ENCODE measurements at regions not wholly inside any gene's neighbourhood (a gene's known extent, or its start where the extent isn't known, plus 50 kb on each side); places are given as distances from the start of the nearest gene placed in this dataset.

DNA sequence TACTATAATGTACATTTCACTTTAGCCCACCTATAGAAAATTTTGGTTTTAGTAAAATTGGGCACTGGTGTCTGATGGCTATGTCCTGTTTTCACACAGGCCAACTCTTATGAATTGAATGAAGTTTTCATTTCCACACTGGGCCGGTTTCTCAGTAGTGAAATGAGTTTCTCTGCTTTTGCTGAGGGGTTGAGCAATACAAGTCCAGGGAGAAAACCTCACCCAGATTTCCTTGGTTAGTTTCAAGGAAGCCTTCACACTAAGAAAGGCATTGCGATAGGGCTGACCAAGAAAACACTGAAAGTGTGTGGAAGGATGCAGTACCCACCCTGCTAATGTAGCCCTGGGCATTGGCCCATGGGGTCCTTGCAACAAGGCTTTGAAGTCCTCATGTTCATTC, 331.5 kb upstream of the CFAP20DC start:
- DNase-seq (ENCODE audit: low read depth in 1 of 2, low spot score in 1 of 2): no peak
- Histone ChIP-seq H3K4me3 (replicated peaks; ENCODE audit: insufficient read depth, low read length) (no peak overlapping the region), H3K27ac (replicated peaks) (no peak overlapping the region), H3K27me3 (ENCODE audit: insufficient read depth, poor library complexity, severe bottlenecking) (no peaks in the 10 kb centered on the region)
- TF ChIP-seq GABPA (IDR thresholded peaks at IDR 0.05; ENCODE audit: low read depth) (no peak), POLR2AphosphoS5 (IDR thresholded peaks at IDR 0.05; ENCODE audit: low read depth) (no peak)
- TF ChIP-seq, protein P1, sequence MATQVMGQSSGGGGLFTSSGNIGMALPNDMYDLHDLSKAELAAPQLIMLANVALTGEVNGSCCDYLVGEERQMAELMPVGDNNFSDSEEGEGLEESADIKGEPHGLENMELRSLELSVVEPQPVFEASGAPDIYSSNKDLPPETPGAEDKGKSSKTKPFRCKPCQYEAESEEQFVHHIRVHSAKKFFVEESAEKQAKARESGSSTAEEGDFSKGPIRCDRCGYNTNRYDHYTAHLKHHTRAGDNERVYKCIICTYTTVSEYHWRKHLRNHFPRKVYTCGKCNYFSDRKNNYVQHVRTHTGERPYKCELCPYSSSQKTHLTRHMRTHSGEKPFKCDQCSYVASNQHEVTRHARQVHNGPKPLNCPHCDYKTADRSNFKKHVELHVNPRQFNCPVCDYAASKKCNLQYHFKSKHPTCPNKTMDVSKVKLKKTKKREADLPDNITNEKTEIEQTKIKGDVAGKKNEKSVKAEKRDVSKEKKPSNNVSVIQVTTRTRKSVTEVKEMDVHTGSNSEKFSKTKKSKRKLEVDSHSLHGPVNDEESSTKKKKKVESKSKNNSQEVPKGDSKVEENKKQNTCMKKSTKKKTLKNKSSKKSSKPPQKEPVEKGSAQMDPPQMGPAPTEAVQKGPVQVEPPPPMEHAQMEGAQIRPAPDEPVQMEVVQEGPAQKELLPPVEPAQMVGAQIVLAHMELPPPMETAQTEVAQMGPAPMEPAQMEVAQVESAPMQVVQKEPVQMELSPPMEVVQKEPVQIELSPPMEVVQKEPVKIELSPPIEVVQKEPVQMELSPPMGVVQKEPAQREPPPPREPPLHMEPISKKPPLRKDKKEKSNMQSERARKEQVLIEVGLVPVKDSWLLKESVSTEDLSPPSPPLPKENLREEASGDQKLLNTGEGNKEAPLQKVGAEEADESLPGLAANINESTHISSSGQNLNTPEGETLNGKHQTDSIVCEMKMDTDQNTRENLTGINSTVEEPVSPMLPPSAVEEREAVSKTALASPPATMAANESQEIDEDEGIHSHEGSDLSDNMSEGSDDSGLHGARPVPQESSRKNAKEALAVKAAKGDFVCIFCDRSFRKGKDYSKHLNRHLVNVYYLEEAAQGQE (IDR thresholded peaks at IDR 0.05; ENCODE audit: insufficient replicate concordance, low read depth): no peak

DNA sequence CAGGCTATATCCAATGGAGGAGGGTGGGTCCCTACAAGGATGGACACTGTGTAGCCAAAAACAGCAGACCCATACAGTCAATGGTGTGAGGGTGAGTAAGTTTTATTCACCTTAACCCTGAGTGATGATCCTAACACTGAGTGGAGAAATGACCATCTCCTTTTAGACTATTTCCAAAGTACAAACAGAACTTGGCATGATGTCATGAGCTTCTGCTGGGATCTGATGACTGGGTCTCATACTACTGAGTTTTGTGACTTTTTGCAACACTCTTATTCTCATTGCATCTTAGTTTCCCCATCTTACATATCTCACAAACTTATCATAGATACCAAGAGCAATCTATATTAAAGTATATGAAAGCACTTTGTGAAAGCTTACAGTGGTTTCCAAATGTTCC, 330.3 kb upstream of the CFAP20DC start:
- no peak for DNase-seq (ENCODE audit: low read depth in 1 of 2, low spot score in 1 of 2)

DNA sequence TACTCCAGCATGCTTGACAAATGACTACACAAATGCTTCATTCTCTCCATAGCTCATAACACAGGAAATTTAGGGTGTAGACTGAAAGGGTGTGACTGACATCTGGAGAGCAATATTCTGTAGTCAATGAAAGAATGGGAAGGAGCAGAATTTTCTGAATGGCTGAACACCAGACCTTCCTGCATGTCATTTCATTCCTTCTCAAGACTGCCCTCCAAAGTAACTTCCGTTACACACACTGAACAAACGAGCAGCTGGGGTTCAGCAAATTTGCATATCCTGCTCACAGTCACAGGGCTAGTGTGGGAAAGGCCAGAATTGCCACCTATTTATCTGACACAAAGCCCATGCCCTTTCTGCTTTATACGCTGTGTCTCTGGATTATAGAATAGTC, 325.0 kb upstream of the CFAP20DC start:
- H3K27ac ChIP-seq (replicated peaks): no peak overlapping the region

More for the DNA sequence above, 330.3 kb upstream of the CFAP20DC start:
- H3K27ac ChIP-seq (replicated peaks): no peak overlapping the region
- no peak for TF ChIP-seq POLR2AphosphoS5 (IDR thresholded peaks at IDR 0.05; ENCODE audit: low read depth)
- TF ChIP-seq, protein P2, sequence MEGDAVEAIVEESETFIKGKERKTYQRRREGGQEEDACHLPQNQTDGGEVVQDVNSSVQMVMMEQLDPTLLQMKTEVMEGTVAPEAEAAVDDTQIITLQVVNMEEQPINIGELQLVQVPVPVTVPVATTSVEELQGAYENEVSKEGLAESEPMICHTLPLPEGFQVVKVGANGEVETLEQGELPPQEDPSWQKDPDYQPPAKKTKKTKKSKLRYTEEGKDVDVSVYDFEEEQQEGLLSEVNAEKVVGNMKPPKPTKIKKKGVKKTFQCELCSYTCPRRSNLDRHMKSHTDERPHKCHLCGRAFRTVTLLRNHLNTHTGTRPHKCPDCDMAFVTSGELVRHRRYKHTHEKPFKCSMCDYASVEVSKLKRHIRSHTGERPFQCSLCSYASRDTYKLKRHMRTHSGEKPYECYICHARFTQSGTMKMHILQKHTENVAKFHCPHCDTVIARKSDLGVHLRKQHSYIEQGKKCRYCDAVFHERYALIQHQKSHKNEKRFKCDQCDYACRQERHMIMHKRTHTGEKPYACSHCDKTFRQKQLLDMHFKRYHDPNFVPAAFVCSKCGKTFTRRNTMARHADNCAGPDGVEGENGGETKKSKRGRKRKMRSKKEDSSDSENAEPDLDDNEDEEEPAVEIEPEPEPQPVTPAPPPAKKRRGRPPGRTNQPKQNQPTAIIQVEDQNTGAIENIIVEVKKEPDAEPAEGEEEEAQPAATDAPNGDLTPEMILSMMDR (IDR thresholded peaks at IDR 0.05; ENCODE audit: insufficient read depth, low read length): no peak
- TF ChIP-seq, protein P1 (IDR thresholded peaks at IDR 0.05; ENCODE audit: insufficient replicate concordance, low read depth): no peak
- no peak for TF ChIP-seq GABPA (IDR thresholded peaks at IDR 0.05; ENCODE audit: low read depth)
- no peak for TF ChIP-seq SPI1 (IDR thresholded peaks at IDR 0.05; ENCODE audit: borderline replicate concordance, low read depth)
- H3K27me3 ChIP-seq (ENCODE audit: insufficient read depth, poor library complexity, severe bottlenecking): no peaks in the 10 kb centered on the region
- H3K4me3 ChIP-seq (replicated peaks; ENCODE audit: insufficient read depth, low read length): no peak overlapping the region

More for the DNA sequence above, 325.0 kb upstream of the CFAP20DC start:
- Histone ChIP-seq H3K4me3 (replicated peaks; ENCODE audit: insufficient read depth, low read length) (no peak overlapping the region), H3K27me3 (ENCODE audit: insufficient read depth, poor library complexity, severe bottlenecking) (no peaks in the 10 kb centered on the region)
- no peak for DNase-seq (ENCODE audit: low read depth in 1 of 2, low spot score in 1 of 2)
- TF ChIP-seq, protein P2 (IDR thresholded peaks at IDR 0.05; ENCODE audit: insufficient read depth, low read length): no peak
- TF ChIP-seq POLR2AphosphoS5 (IDR thresholded peaks at IDR 0.05; ENCODE audit: low read depth) (no peak), GABPA (IDR thresholded peaks at IDR 0.05; ENCODE audit: low read depth) (no peak), SPI1 (IDR thresholded peaks at IDR 0.05; ENCODE audit: borderline replicate concordance, low read depth) (no peak)
- TF ChIP-seq, protein P1 (IDR thresholded peaks at IDR 0.05; ENCODE audit: insufficient replicate concordance, low read depth): no peak

All from HL-60 (cell line).